H1 (cell line): ENCODE measurements at regions not wholly inside any gene's neighbourhood (a gene's known extent, or its start where the extent isn't known, plus 50 kb on each side); places are given as distances from the start of the nearest gene placed in this dataset.

Experiments used
- CHD7 ChIP-seq: fragments of 300-600 bp; sonication (generic); IDR thresholded peaks from 2 replicates; pipeline ENCODE4 v1.7.1; 2012; ENCODE audit warnings: low read length, moderate library complexity, mild to moderate bottlenecking, inconsistent platforms; ENCODE audit not compliant: insufficient replicate concordance
- JUND ChIP-seq: IDR thresholded peaks from 2 replicates; pipeline ENCODE4 v1.6.1; 2011; ENCODE audit warnings: mild to moderate bottlenecking, improper control_type of control experiment, low read length
- MAX ChIP-seq: IDR thresholded peaks from 2 replicates; pipeline ENCODE4 v1.6.1; 2012; ENCODE audit warnings: inconsistent platforms
- TBP ChIP-seq: IDR thresholded peaks from 2 replicates; pipeline ENCODE4 v1.6.1; 2011; ENCODE audit warnings: low read depth, low read length, improper control_type of control experiment

GRCh38 chr1:30001011-30001731 lies 722.2 kb downstream of the MATN1 start (continued):
- TF ChIP-seq CHD7: no peak
- TF ChIP-seq TBP: no peak
- no peak for TF ChIP-seq MAX
- TF ChIP-seq JUND: no peak
- TF ChIP-seq, all 59 proteins: peak for 0
